HUES48 (cell line): ENCODE measurements at regions not wholly inside any gene's neighbourhood (a gene's known extent, or its start where the extent isn't known, plus 50 kb on each side); places are given as distances from the start of the nearest gene placed in this dataset.

ENCODE experiments used
- H3K27ac ChIP-seq: one replicate; pipeline ENCODE4 v1.7.0; 2013; ENCODE audit warnings: low read depth, low read length, inconsistent platforms
- H3K27me3 ChIP-seq: 2 replicates; pipeline ENCODE4 v1.6.1; 2013; ENCODE audit warnings: mild to moderate bottlenecking, low read length; ENCODE audit not compliant: control insufficient read depth, insufficient read depth
- H3K36me3 ChIP-seq: 2 replicates; pipeline ENCODE4 v1.6.1; 2013; ENCODE audit warnings: low read length; ENCODE audit not compliant: control insufficient read depth, insufficient read depth
- H3K4me1 ChIP-seq: 2 replicates; pipeline ENCODE4 v1.6.1; 2013; ENCODE audit warnings: mild to moderate bottlenecking, low read length; ENCODE audit not compliant: control insufficient read depth, insufficient read depth
- H3K4me3 ChIP-seq: 2 replicates; pipeline ENCODE4 v1.5.1; 2013; ENCODE audit warnings: mild to moderate bottlenecking, low read depth, low read length
- H3K9ac ChIP-seq: 2 replicates; pipeline ENCODE4 v1.6.1; 2013; ENCODE audit warnings: mild to moderate bottlenecking, low read depth, low read length, moderate library complexity
- H3K9me3 ChIP-seq: 2 replicates; pipeline ENCODE4 v1.6.1; 2013; ENCODE audit warnings: low read length; ENCODE audit not compliant: control insufficient read depth, insufficient read depth

- Histone ChIP-seq H3K36me3 (no peaks in the 10 kb centered on the region), H3K4me3 (no peak overlapping the region), H3K27me3 (no peaks in the 10 kb centered on the region), H3K4me1 (no peaks in the 10 kb centered on the region), H3K9ac (no peak overlapping the region), H3K9me3 (no peaks in the 10 kb centered on the region), H3K27ac (no peak overlapping the region)
These were observed 451.0 kb upstream of the MARCKS start for GRCh38 chr6:113406048-113406695.

- H3K36me3 ChIP-seq = no peaks in the 10 kb centered on the region
- no peak overlapping the region for H3K27ac ChIP-seq
- no peak overlapping the region for H3K4me3 ChIP-seq
- H3K9ac ChIP-seq = no peak overlapping the region
- H3K27me3 ChIP-seq = no peaks in the 10 kb centered on the region
- H3K4me1 ChIP-seq = peaks cover 10% of the 10 kb centered on the region
- no peaks in the 10 kb centered on the region for H3K9me3 ChIP-seq
These were observed 446.1 kb upstream of the MARCKS start for GRCh38 chr6:113411011-113411410.

GRCh38 chr6:113412589-113413357 lies 444.4 kb upstream of the MARCKS start:
- H3K27ac ChIP-seq = no peak overlapping the region
- no peak overlapping the region for H3K9ac ChIP-seq
- H3K27me3 ChIP-seq = no peaks in the 10 kb centered on the region
- H3K4me1 ChIP-seq = peaks cover 10% of the 10 kb centered on the region
- H3K36me3 ChIP-seq = no peaks in the 10 kb centered on the region
- no peaks in the 10 kb centered on the region for H3K9me3 ChIP-seq
- H3K4me3 ChIP-seq = no peak overlapping the region

- Histone ChIP-seq H3K27ac (no peak overlapping the region), H3K4me3 (no peak overlapping the region)
These were observed 442.6 kb upstream of the MARCKS start for GRCh38 chr6:113414511-113414910.

GRCh38 chr6:113416170-113416569 lies 441.0 kb upstream of the MARCKS start:
- H3K27me3 ChIP-seq = no peaks in the 10 kb centered on the region
- no peaks in the 10 kb centered on the region for H3K9me3 ChIP-seq
- peaks cover 10% of the 10 kb centered on the region for H3K4me1 ChIP-seq
- no peak overlapping the region for H3K27ac ChIP-seq
- H3K4me3 ChIP-seq = no peak overlapping the region
- H3K9ac ChIP-seq = no peak overlapping the region
- no peaks in the 10 kb centered on the region for H3K36me3 ChIP-seq

More at GRCh38 chr6:113414511-113414910, 442.6 kb upstream of the MARCKS start:
- Histone ChIP-seq H3K27me3 (no peaks in the 10 kb centered on the region), H3K4me1 (peaks cover 10% of the 10 kb centered on the region), H3K36me3 (no peaks in the 10 kb centered on the region), H3K9me3 (no peaks in the 10 kb centered on the region), H3K9ac (no peak overlapping the region)

- Histone ChIP-seq H3K9ac (no peak overlapping the region), H3K4me1 (no peaks in the 10 kb centered on the region), H3K4me3 (no peak overlapping the region), H3K27me3 (no peaks in the 10 kb centered on the region), H3K27ac (no peak overlapping the region), H3K36me3 (no peaks in the 10 kb centered on the region), H3K9me3 (no peaks in the 10 kb centered on the region)
These were observed 436.9 kb upstream of the MARCKS start for GRCh38 chr6:113420290-113420689.

GRCh38 chr6:113421997-113422396 lies 435.1 kb upstream of the MARCKS start:
- Histone ChIP-seq H3K9me3 (no peaks in the 10 kb centered on the region), H3K36me3 (no peaks in the 10 kb centered on the region), H3K27ac (no peak overlapping the region), H3K9ac (no peak overlapping the region), H3K4me1 (no peaks in the 10 kb centered on the region), H3K4me3 (no peak overlapping the region), H3K27me3 (no peaks in the 10 kb centered on the region)

GRCh38 chr6:113423956-113424355 lies 433.2 kb upstream of the MARCKS start:
- Histone ChIP-seq H3K36me3 (no peaks in the 10 kb centered on the region), H3K9me3 (no peaks in the 10 kb centered on the region), H3K4me3 (no peak overlapping the region), H3K27ac (no peak overlapping the region), H3K9ac (no peak overlapping the region), H3K27me3 (no peaks in the 10 kb centered on the region), H3K4me1 (no peaks in the 10 kb centered on the region)

- Histone ChIP-seq H3K9me3 (no peaks in the 10 kb centered on the region), H3K27me3 (no peaks in the 10 kb centered on the region), H3K4me1 (no peaks in the 10 kb centered on the region), H3K9ac (no peak overlapping the region), H3K36me3 (no peaks in the 10 kb centered on the region), H3K27ac (no peak overlapping the region), H3K4me3 (no peak overlapping the region)
These were observed 431.0 kb upstream of the MARCKS start for GRCh38 chr6:113425977-113426660.

GRCh38 chr6:113427617-113428016 lies 429.5 kb upstream of the MARCKS start:
- Histone ChIP-seq H3K9ac (no peak overlapping the region), H3K27ac (no peak overlapping the region), H3K4me1 (no peaks in the 10 kb centered on the region), H3K36me3 (no peaks in the 10 kb centered on the region), H3K9me3 (no peaks in the 10 kb centered on the region), H3K27me3 (no peaks in the 10 kb centered on the region), H3K4me3 (no peak overlapping the region)

- no peaks in the 10 kb centered on the region for H3K9me3 ChIP-seq
- H3K27me3 ChIP-seq = no peaks in the 10 kb centered on the region
- no peaks in the 10 kb centered on the region for H3K36me3 ChIP-seq
- no peak overlapping the region for H3K4me3 ChIP-seq
- no peaks in the 10 kb centered on the region for H3K4me1 ChIP-seq
- no peak overlapping the region for H3K27ac ChIP-seq
- H3K9ac ChIP-seq = no peak overlapping the region
These were observed 428.4 kb upstream of the MARCKS start for GRCh38 chr6:113428702-113429101.
